ENCODE measurements at regions not wholly inside any gene's neighbourhood (a gene's known extent, or its start where the extent isn't known, plus 50 kb on each side); places are given as distances from the start of the nearest gene placed in this dataset.

DNA sequence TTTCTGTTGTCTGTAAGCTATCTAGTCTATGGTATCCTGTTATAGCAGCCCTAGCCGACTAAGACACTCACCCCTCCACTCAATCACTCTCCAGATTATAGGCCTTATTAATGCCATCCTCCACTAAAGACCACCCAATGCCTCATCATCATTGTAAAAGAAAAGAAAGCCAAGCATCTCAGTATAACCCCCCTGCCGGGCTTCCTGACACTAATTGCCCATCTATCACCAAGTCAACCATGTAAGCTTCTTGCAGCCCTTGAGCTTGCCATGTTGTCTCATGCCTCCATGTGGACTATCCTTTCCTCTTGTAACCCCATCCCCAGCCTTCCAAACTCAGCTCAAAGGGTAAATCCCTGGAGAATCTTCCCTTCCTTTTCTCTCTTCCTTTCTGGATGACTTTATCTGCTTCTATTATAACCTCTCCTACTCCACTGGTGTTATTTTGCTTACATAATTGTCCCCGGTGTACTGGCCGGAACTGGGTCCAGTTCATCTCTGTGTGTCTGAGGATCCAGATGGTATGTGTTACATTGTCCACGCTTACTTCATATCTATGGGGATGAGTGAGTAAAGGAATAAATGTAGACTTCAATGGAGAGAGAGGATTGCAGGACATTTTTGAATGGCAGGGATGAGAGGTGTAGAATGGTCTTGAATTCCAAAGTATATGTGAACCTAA is 202.9 kb upstream of the SOX4 start:
- no peak for ATAC-seq (ENCODE audit: insufficient read depth, low FRiP score)
- no peaks in the 10 kb centered on the region for H3K9me3 ChIP-seq (ENCODE audit: control insufficient read depth in 4 of 4, insufficient read depth in 3 of 4, low read length in 3 of 4)

GRCh38 chr6:21392177-21392576 is 201.4 kb upstream of the SOX4 start:
- ATAC-seq (ENCODE audit: insufficient read depth, low FRiP score) (no peak), DNase-seq (no peak)
- 94 to 97% methylated on average over 2 of the region's 2 CpGs for WGBS, 2 donors
- Histone ChIP-seq H3K4me3 (no peak overlapping the region), H3K36me3 (ENCODE audit: control insufficient read depth in 4 of 4, insufficient read depth in 4 of 4, low read length in 4 of 4) (no peaks in the 10 kb centered on the region), H3K9me3 (ENCODE audit: control insufficient read depth in 4 of 4, insufficient read depth in 3 of 4, low read length in 3 of 4) (no peaks in the 10 kb centered on the region), H3K27ac (ENCODE audit: low read depth in 1 of 2, low read length in 1 of 2) (no peak overlapping the region), H3K9ac (ENCODE audit: insufficient read depth in 1 of 2, low read length in 2 of 2) (no peak overlapping the region), H3K27me3 (ENCODE audit: control insufficient read depth in 3 of 3, insufficient read depth in 3 of 3, low read length in 2 of 3) (no peaks in the 10 kb centered on the region), H3K4me1 (ENCODE audit: control insufficient read depth in 5 of 5, insufficient read depth in 5 of 5, low read length in 5 of 5) (no peaks in the 10 kb centered on the region)
- TF ChIP-seq, protein P1, sequence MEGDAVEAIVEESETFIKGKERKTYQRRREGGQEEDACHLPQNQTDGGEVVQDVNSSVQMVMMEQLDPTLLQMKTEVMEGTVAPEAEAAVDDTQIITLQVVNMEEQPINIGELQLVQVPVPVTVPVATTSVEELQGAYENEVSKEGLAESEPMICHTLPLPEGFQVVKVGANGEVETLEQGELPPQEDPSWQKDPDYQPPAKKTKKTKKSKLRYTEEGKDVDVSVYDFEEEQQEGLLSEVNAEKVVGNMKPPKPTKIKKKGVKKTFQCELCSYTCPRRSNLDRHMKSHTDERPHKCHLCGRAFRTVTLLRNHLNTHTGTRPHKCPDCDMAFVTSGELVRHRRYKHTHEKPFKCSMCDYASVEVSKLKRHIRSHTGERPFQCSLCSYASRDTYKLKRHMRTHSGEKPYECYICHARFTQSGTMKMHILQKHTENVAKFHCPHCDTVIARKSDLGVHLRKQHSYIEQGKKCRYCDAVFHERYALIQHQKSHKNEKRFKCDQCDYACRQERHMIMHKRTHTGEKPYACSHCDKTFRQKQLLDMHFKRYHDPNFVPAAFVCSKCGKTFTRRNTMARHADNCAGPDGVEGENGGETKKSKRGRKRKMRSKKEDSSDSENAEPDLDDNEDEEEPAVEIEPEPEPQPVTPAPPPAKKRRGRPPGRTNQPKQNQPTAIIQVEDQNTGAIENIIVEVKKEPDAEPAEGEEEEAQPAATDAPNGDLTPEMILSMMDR (IDR thresholded peaks at IDR 0.05; ENCODE audit: control extremely low read depth, extremely low read depth) = no peak

More for the DNA sequence above, 202.9 kb upstream of the SOX4 start:
- 84 to 87% methylated on average over 5 of the region's 5 CpGs for WGBS, 2 donors
- H3K36me3 ChIP-seq (ENCODE audit: control insufficient read depth in 4 of 4, insufficient read depth in 4 of 4, low read length in 4 of 4) = no peaks in the 10 kb centered on the region
- H3K4me3 ChIP-seq = no peak overlapping the region
- H3K27ac ChIP-seq (ENCODE audit: low read depth in 1 of 2, low read length in 1 of 2) = no peak overlapping the region
- H3K4me1 ChIP-seq (ENCODE audit: control insufficient read depth in 5 of 5, insufficient read depth in 5 of 5, low read length in 5 of 5) = no peaks in the 10 kb centered on the region
- DNase-seq = no peak
- TF ChIP-seq, protein P1 (IDR thresholded peaks at IDR 0.05; ENCODE audit: control extremely low read depth, extremely low read depth) = no peak
- H3K27me3 ChIP-seq (ENCODE audit: control insufficient read depth in 3 of 3, insufficient read depth in 3 of 3, low read length in 2 of 3) = no peaks in the 10 kb centered on the region
- no peak overlapping the region for H3K9ac ChIP-seq (ENCODE audit: insufficient read depth in 1 of 2, low read length in 2 of 2)

GRCh38 chr6:21393441-21394165 is 199.9 kb upstream of the SOX4 start:
- 60 to 72% methylated on average over 10 of the region's 10 CpGs for WGBS, 2 donors
- H3K9ac ChIP-seq (ENCODE audit: insufficient read depth in 1 of 2, low read length in 2 of 2) = no peak overlapping the region
- H3K27ac ChIP-seq (ENCODE audit: low read depth in 1 of 2, low read length in 1 of 2) = no peak overlapping the region
- no peaks in the 10 kb centered on the region for H3K36me3 ChIP-seq (ENCODE audit: control insufficient read depth in 4 of 4, insufficient read depth in 4 of 4, low read length in 4 of 4)
- H3K27me3 ChIP-seq (ENCODE audit: control insufficient read depth in 3 of 3, insufficient read depth in 3 of 3, low read length in 2 of 3) = no peaks in the 10 kb centered on the region
- TF ChIP-seq, protein P1 (IDR thresholded peaks at IDR 0.05; ENCODE audit: control extremely low read depth, extremely low read depth) = no peak
- no peak for ATAC-seq (ENCODE audit: insufficient read depth, low FRiP score)
- no peaks in the 10 kb centered on the region for H3K4me1 ChIP-seq (ENCODE audit: control insufficient read depth in 5 of 5, insufficient read depth in 5 of 5, low read length in 5 of 5)
- no peak for DNase-seq
- no peak overlapping the region for H3K4me3 ChIP-seq
- H3K9me3 ChIP-seq (ENCODE audit: control insufficient read depth in 4 of 4, insufficient read depth in 3 of 4, low read length in 3 of 4) = no peaks in the 10 kb centered on the region

Measured in lung (tissue), 11 donors.